ENCODE measurements at regions not wholly inside any gene's neighbourhood (a gene's known extent, or its start where the extent isn't known, plus 50 kb on each side); places are given as distances from the start of the nearest gene placed in this dataset.

DNA sequence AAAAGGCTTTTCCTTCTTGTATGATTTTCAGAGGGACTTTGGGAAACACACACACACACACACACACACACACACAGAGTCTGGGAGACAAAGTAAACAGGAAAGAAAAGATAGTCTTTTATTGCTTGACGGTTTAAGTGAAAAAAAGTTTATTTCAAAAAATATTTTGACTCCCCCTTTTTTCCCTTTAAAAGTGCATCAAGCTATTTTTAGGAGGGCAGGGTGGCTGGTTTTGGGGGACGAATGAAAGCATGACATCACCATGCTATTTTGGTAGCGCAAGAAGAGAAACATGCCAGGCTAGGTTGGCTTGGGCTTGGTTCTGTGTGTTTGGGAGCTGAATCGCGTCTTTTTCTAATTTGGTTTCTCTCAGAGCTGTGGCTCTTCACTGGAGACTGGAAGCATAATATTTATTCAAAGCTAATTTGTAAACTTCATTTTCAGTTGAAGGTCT is 129.2 kb downstream of the BAMBI start:
- ChIA-PET CTCF (no interaction called here), POLR2A (no interaction called here)
- no peaks in the 10 kb centered on the region for H3K9me3 Mint-ChIP-seq (ENCODE audit: low read depth)
- H3K4me3 Mint-ChIP-seq = no peak overlapping the region
- peaks cover 3% of the 10 kb centered on the region for H3K4me1 Mint-ChIP-seq
- DNase-seq = no peak
- no peaks in the 10 kb centered on the region for H3K36me3 Mint-ChIP-seq (ENCODE audit: low read depth)
- no peak overlapping the region for H3K27ac Mint-ChIP-seq
- intact Hi-C loops (cut with DNase I, micrococcal nuclease) = no loop called here
- peaks cover 31% of the 10 kb centered on the region for H3K27me3 Mint-ChIP-seq
- ATAC-seq = no peak

DNA sequence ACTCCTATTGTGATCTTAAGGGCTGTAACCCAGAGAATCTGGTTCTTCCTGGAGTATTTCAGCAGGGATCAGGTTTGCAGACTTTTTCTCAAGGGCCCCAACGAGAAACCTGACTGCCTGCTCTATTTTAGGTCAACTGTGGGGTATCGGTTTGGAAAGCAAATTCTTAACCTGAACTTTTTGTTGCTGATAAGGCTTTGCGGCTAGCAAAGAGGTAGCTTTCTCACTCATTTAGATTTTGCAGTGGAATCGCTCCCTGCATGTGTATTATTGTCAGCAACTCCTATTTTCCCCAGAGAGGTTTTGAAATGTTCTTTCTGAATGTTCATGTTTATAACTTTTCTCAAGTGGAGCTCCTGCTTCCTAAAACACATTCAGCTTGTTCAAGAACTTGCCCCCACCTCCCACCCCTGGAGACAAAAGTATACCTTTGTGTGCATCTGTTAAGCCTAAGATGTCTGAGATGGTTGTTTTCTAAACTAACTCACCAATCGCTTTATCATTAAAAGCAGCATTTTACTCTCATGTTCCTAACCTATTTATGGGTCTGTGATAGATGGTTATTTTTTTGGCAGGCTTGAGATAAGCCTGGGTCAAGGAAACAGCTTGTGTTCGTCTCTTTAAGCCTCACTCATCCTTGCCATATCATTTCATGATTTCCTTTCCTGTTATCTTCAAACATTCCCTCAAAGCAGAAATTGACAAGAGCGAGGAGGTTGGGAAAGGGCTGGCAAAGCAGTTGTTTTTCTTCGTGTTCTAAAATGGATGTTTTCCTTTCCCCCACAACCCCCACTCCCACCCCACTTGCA is 129.8 kb downstream of the BAMBI start:
- Mint-ChIP-seq H3K27me3 (peaks cover 31% of the 10 kb centered on the region), H3K4me1 (peaks cover 3% of the 10 kb centered on the region), H3K27ac (no peak overlapping the region), H3K9me3 (ENCODE audit: low read depth) (no peaks in the 10 kb centered on the region), H3K36me3 (ENCODE audit: low read depth) (no peaks in the 10 kb centered on the region), H3K4me3 (no peak overlapping the region)
- ChIA-PET POLR2A (no interaction called here), CTCF (no interaction called here)
- intact Hi-C loops (cut with DNase I, micrococcal nuclease) = no loop called here
- ATAC-seq = no peak
- no peak for DNase-seq

DNA sequence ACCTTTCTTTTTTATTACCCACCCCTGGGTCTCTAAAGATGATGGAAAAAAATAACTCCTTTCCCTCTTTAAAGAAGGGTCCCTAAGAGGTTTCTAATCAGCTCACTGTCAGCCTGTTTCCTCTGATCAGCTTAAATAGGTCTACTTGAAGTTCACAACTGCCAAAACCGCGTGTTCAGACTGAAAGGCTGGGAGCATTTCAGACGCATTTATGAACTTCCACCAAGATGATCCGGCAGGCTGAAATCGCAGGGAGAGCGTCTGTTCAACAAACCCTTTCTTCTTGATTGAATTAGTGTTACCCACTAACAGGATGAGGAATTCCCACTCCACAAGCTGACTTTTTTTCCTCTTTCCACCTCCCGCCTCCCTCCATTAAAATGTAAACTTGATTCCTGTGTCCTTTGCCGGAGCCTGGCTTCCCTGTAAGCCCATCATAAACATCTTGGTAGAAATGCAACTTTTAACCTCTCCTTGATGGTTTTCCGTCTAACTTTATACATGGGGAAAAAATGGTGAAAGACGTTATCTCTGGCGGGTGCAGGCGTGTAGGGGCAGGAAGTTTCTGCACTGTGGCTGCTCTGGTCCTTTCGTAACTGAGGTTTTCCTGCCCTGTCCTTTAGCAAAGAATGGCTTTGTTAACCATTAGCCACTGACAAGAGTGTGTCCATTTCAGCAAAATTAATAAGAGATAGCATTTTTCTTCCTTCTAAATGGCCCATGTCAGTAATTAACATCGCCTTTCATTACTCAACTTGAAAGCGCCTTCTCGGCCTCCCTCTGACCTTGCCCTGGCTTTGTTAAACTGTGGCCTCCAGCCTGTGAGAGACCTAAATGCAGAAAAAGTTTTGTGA is 130.7 kb downstream of the BAMBI start:
- H3K4me3 Mint-ChIP-seq = no peak overlapping the region

DNA sequence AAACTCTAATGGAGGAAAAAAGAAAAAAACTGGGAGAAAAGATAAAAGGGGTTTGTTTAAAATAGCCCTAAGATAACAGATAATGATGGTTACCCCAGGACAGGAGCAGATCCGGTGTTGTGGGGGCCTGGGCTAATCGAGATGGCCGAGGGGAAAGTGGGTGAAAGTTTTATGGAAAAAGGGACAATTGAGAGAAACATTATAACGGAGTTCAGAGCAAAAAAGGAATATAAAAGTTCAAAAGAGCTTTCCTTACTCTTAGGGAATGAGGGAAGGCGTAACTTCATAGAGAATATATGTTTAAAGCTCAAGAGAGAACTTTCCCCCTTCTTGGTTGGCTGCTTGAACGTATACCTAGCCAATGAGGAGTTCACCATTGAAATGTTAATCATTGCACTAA is 131.4 kb downstream of the BAMBI start:
- DNase-seq (no peak), ATAC-seq (no peak)
- Mint-ChIP-seq H3K27me3 (peaks cover 31% of the 10 kb centered on the region), H3K36me3 (ENCODE audit: low read depth) (no peaks in the 10 kb centered on the region), H3K9me3 (ENCODE audit: low read depth) (no peaks in the 10 kb centered on the region), H3K27ac (no peak overlapping the region), H3K4me1 (peaks cover 3% of the 10 kb centered on the region), H3K4me3 (no peak overlapping the region)
- CTCF ChIA-PET = no interaction called here
- intact Hi-C loops (cut with DNase I, micrococcal nuclease) = no loop called here
- POLR2A ChIA-PET = no interaction called here

More for the DNA sequence above, 130.7 kb downstream of the BAMBI start:
- ChIA-PET CTCF (no interaction called here), POLR2A (no interaction called here)
- Mint-ChIP-seq H3K27me3 (peaks cover 31% of the 10 kb centered on the region), H3K36me3 (ENCODE audit: low read depth) (no peaks in the 10 kb centered on the region), H3K27ac (no peak overlapping the region), H3K4me1 (peaks cover 3% of the 10 kb centered on the region), H3K9me3 (ENCODE audit: low read depth) (no peaks in the 10 kb centered on the region)
- ATAC-seq (no peak), DNase-seq (no peak)
- intact Hi-C loops (cut with DNase I, micrococcal nuclease) = no loop called here

DNA sequence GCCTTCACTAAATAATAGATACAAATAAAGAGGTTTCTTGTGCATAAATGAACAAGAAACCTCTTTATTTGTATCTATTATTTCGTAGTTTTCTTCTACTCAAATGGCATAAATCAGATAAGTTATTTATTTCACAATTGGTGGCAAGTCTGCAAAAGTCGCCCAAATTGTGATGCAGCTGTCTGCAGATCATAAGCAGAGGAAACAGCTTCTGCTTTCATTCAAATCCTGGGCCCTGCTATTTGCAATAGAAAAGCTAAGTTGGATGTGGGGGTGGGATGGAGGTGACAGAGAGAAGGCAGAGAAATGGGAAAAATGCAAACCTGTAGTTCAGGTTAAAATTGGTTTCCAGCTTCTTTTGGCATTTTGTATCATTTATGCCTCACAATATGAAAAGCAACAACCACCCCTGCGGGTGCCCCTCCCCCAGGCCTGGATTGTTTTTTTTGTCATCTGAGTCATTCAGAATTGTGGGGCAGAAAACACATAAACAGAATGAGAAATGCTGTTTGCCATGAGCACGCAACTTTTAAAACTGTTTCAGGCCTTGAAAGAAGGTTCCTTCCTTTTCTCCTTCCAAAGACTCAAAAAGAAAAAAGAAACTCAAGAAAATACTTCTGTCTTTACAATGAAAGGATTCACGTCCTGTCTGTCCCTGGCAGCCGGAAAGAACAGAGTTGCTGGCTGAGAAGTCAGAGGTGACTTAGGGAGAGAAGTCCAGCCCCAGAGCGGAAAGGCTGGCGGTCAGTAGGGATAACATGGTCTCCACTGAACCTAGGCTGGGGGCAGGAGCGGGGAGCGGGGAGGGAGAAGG is 132.9 kb downstream of the BAMBI start:
- DNase-seq (no peak), ATAC-seq (no peak)
- Mint-ChIP-seq H3K36me3 (ENCODE audit: low read depth) (no peaks in the 10 kb centered on the region), H3K4me3 (no peak overlapping the region), H3K27me3 (peaks cover 29% of the 10 kb centered on the region), H3K4me1 (peaks cover 3% of the 10 kb centered on the region), H3K27ac (no peak overlapping the region), H3K9me3 (ENCODE audit: low read depth) (no peaks in the 10 kb centered on the region)
- intact Hi-C loops (cut with DNase I, micrococcal nuclease) = no loop called here
- POLR2A ChIA-PET = interaction anchor here (0.6 to 0.7 kb wide), 2 partner anchors 149 to 1050 kb away, joined by 3 to 7 read pairs; no protein-coding TSS in a partner anchor
- CTCF ChIA-PET = interaction anchor here (0.7 kb wide), 1 partner anchor 147 kb away, joined by 3 read pairs; no protein-coding TSS in a partner anchor

DNA sequence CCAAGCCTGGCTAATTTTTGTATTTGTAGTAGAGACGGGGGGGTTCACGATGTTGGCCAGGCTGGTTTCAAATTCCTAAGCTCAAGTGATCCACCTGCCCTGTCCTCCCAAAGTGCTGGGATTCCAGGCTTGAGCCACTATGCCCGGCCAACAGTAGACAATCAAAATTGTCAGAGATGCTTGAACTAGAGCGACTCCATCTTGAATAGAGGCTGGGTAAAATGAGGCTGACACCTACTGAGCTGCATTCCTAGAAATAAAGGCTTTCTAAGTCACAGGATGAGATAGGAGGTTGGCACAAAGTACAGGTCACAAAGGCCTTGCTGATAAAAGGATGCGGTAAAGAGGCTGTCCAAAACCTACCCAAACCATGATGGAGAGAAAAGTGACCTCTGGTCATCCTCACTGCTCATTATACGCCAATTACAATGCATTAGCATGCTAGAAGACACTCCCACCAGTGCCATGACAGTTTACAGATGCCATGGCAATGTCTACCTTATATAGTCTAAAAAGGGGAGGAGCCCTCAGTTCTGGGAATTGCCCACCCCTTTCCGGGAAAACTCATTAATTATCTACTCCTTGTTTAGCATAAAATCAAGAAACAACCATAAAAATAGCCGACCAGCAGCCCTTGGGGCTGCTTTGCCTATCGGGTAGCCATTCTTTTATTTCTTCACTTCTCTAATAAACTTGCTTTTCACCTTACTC is 134.5 kb downstream of the BAMBI start:
- Mint-ChIP-seq H3K36me3 (ENCODE audit: low read depth) (no peaks in the 10 kb centered on the region), H3K27ac (no peak overlapping the region), H3K27me3 (peaks cover 20% of the 10 kb centered on the region), H3K4me1 (peaks cover 3% of the 10 kb centered on the region), H3K4me3 (no peak overlapping the region), H3K9me3 (ENCODE audit: low read depth) (no peaks in the 10 kb centered on the region)
- CTCF ChIA-PET = no interaction called here
- no peak for ATAC-seq
- POLR2A ChIA-PET = no interaction called here
- DNase-seq = no peak
- intact Hi-C loops (cut with DNase I, micrococcal nuclease) = no loop called here

DNA sequence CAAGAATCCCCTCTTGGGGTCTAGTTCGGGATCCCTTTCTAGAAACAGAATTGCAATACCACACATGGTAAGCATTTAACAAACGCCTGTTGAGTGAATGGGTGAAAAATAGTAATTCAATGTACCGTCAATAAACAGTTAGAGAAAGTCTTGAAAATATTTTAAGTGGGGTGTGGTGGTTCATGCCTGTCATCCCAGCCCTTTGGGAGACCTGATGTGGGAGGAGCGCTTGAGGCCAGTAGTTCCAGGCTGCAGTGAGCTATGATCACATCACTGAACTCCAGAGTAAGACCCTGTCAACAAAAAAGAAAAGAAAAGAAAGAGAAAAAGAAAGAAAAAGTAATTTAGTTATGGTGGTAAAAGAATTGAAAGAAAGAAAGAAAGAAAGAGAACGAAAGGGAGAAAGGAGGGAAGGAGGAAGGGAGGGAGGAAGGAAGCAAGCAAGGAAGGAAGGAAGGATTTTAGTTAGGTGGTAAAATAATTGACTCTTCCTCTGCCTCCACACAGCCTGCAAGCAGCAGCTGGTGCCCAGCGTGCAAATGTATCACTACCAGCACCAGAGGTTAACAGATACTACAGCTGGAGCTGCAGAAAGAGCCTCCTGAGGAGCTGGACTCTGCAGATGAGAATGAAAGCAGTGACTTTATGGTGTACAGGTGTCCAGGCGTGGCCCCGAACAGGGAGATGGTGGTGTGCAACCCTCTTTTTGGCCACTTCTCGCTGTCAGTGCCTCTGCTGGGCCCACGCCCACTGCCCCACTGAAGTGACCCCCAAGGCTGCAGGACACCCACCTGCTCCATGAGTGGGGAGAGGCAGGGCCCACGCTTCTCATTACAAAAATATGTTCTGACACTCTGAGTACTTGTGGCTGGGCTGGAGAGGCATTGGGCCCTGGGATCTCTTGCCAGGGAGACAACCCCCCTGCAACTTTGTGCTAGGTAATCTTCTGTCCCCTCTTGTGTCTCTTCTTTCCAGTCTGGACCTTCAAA is 135.4 kb downstream of the BAMBI start:
- intact Hi-C loops (cut with DNase I, micrococcal nuclease) = no loop called here
- DNase-seq (no peak), ATAC-seq (no peak)
- ChIA-PET POLR2A (no interaction called here), CTCF (interaction anchor here (0.7 kb wide), 1 partner anchor 895 kb away, joined by 3 read pairs; no protein-coding TSS in a partner anchor)
- H3K27ac Mint-ChIP-seq = no peak overlapping the region
- no peak overlapping the region for H3K4me3 Mint-ChIP-seq
- peaks cover 12% of the 10 kb centered on the region for H3K27me3 Mint-ChIP-seq
- H3K36me3 Mint-ChIP-seq (ENCODE audit: low read depth) = no peaks in the 10 kb centered on the region
- peaks cover 3% of the 10 kb centered on the region for H3K4me1 Mint-ChIP-seq
- no peaks in the 10 kb centered on the region for H3K9me3 Mint-ChIP-seq (ENCODE audit: low read depth)

DNA sequence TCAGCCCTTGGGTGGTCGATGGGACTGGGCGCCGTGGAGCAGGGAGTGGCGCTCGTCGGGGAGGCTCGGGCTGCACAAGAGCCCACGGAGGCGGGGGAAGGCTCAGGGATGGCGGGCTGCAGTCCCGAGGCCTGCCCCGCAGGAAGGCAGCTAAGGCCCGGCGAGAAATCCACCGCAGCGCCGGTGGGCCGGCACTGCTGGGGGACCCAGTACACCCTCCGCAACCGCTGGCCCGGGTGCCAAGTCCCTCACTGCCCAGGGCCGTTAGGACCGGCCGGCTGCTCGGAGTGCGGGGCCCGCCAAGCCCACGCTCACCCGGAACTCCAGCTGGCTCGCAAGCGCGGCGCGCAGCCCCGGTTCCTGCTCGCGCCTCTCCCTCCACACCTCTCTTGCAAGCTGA is 138.4 kb downstream of the BAMBI start:
- no peak overlapping the region for H3K27ac Mint-ChIP-seq
- CTCF ChIA-PET = interaction anchor here (0.6 kb wide), 1 partner anchor 152 kb away, joined by 5 read pairs; no protein-coding TSS in a partner anchor
- no peak overlapping the region for H3K4me3 Mint-ChIP-seq
- H3K9me3 Mint-ChIP-seq (ENCODE audit: low read depth) = no peaks in the 10 kb centered on the region
- intact Hi-C loops (cut with DNase I, micrococcal nuclease) = no loop called here
- POLR2A ChIA-PET = no interaction called here
- ATAC-seq = no peak
- no peaks in the 10 kb centered on the region for H3K36me3 Mint-ChIP-seq (ENCODE audit: low read depth)
- no peaks in the 10 kb centered on the region for H3K4me1 Mint-ChIP-seq
- no peak for DNase-seq
- H3K27me3 Mint-ChIP-seq = no peaks in the 10 kb centered on the region

DNA sequence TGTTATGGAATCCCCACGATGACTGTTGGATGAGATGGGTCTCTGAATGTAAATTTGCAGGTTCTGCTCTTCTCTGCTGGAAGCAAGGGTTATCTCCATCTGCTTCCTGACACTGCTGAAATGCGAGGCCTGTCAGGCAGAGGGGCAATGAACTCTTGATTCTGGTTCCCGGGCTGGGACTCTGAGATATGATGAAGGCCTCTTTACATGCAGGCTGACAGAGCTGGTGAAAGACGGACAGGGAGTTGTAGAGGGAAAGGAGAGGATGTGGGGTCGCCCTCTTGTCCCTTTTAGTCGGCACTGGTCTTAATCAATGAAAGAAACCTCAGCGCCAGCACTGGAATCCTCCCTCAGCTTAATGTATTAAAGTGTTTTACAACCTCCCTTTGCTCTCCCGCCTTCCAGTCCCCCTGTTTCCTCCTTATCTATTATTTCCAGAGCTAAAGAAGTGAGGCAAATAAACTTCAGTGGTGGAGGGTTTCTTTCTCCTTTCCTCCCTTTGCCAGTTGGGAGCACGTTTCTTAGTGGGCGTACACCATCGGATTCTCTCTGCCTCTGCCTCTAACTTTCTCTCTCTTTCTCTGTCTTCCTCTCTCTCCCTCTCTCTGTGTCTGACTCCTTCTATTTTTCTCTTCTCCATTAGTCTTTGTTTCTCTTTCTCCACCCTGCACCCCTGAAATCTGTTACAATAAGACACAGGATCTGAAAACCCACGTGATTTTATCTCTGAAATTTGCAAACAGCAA is 145.6 kb downstream of the BAMBI start:
- no peaks in the 10 kb centered on the region for H3K36me3 Mint-ChIP-seq (ENCODE audit: low read depth)
- H3K27me3 Mint-ChIP-seq = peaks cover 2% of the 10 kb centered on the region
- no peak overlapping the region for H3K27ac Mint-ChIP-seq
- ATAC-seq = no peak
- ChIA-PET CTCF (no interaction called here), POLR2A (no interaction called here)
- no peaks in the 10 kb centered on the region for H3K4me1 Mint-ChIP-seq
- no peaks in the 10 kb centered on the region for H3K9me3 Mint-ChIP-seq (ENCODE audit: low read depth)
- no peak overlapping the region for H3K4me3 Mint-ChIP-seq
- no peak for DNase-seq
- intact Hi-C loops (cut with DNase I, micrococcal nuclease) = no loop called here
